NCI-H2107 treated with DMSO at 0.1 percent for 48 hours (cell line): ENCODE measurements at regions not wholly inside any gene's neighbourhood (a gene's known extent, or its start where the extent isn't known, plus 50 kb on each side); places are given as distances from the start of the nearest gene placed in this dataset.

Source experiments
- DNase-seq: peaks from one replicate; lab custom pipeline; 2025; ENCODE audit not compliant: unreplicated experiment; lab: John Stamatoyannopoulos, UW

DNA sequence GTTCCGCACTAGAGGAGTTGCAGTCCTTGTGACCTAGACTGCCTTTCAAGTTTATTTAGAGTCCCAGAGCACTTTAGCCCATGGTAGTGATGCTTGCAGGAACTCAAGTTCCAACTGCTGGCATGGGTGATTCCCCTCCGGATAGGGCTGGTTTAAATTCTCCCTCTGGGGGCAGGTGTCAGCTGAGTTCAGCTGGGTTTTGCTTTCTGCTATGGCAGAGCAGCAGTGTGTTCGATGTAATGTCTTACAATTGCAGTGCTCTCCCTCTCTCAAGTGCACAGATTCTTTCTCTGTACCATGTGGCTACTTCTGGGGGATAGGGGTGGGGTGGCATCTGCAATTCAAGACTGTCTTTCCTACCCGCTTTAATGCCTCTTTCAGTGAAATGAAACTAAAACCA is 164.8 kb upstream of the ZIC3 start:
- DNase-seq = no peak

- no peak for DNase-seq
Observed at GRCh38 chrX:137387646-137388045, 178.3 kb upstream of the ZIC3 start.

DNA sequence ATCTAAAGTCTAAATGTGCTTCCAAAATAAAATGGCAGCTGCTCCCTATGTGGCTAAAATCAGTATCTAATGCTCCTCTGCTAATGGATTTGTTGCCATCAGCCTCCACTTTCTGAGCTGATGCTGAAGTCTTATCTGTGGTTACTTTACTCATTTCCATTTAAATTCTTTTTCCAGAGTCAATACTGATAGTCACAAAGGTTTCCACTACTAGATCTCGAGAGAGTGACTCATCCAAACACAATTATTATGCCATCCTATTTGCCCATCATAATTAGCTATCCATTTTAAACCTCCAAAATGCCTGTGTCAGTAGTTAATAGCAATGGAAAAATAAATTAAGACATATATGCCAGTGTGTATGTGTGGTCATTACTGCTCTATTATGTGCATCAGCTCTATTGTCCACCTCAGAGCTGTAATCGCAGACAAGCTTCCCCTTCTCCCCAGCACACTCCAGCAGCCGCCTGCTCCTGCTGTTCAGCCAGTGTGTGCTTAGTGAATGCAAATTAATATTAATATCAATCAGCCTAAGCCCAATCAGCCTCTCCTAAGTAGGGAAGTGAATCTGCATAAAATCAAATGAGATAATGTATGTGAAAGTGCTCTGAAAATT is 199.8 kb upstream of the ZIC3 start:
- DNase-seq = no peak

GRCh38 chrX:137363559-137363958 is 202.4 kb upstream of the ZIC3 start:
- no peak for DNase-seq

- DNase-seq = no peak
Observed at GRCh38 chrX:137362583-137362982, 203.3 kb upstream of the ZIC3 start.

DNA sequence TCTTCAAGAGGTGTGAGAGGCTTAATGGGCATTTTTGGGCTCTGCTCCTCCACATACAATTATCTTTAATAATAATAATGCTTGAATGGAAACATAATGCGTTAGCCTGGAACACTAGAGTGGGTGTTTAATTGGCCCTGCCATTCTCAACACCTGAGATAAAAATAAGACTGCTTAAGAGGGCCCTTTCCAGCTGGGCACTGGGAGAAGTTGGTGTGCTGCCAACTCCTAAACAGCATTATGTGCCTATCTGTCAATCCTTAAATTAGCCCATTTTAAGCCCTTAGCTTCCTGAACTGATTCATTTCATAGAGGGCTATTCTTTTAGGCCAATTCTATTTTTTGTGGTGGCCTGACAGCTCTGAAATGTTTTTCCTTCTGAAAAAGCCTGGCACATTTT is 211.1 kb upstream of the ZIC3 start:
- peak; percentile 33 for DNase-seq

DNA sequence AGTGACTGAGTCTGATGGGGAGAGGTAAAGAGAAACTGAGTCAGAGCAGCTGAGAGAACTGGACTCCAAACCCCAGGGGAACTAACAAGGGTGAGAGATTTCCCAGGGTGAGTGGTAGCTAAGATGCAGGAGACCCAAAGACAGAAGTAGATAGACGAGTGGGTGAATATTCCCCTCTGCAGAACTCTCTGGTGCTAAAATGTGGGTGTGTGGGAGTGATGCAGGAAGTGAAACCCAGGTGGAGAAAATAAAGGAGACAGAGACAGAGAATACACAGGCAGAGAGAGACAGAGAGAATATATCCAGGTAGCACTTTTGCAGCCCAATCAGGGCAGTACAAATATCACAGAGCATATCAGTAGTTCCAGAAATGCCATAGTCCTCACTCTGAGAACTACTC is 212.5 kb upstream of the ZIC3 start:
- DNase-seq = no peak

DNA sequence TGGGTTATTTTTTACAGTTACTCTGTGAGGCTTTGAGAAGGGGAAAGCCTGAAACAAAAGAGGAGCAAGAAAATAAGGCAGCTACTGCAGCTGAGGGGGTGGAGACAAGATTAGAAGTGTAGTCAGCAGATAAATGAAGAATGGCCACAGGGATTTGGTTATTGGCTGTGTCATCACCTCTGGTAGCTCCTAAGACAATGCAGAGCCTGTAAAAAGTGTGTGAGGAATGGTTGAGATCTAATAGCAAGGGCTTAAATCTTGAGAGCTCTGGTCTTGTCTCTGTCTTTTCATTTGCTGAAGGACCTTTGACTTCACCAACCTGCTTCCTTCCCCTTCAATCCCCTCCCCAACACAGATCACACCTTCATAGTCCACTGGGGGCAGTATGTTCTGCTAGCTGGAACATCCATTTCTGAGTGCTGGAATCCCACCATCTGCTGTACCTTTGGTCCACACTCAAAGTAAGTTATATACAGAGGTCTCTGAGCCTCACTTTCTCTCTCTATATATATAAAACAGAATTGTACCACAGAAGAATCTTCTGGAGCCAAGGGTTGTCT is 213.7 kb upstream of the ZIC3 start:
- DNase-seq = no peak

DNA sequence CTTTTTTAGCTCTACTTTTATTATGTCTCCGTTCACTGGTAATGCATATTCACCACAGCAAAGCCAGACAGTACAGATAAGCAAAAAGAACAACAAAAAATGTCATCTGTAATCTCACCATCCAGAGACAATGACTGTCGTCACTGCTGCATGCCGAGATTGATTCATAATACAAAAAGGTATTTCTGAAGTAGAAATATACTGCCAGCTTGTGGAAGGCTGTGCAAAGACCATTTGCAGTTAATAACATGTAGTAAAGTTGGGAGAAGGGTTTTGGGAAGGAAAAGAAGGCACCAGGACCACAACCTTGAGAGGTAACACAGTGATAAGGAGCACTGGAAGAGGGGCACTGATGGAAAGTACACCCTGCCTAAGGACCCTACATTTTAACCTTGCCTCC is 223.0 kb upstream of the ZIC3 start:
- DNase-seq = no peak

GRCh38 chrX:137313627-137314026 is 252.3 kb upstream of the ZIC3 start:
- DNase-seq = no peak

GRCh38 chrX:137305404-137305803 is 260.5 kb upstream of the ZIC3 start:
- no peak for DNase-seq

GRCh38 chrX:137297167-137297566 is 263.4 kb upstream of the GPR101 start:
- no peak for DNase-seq

- DNase-seq = no peak
Observed at GRCh38 chrX:137290011-137290410, 256.2 kb upstream of the GPR101 start.

- no peak for DNase-seq
Observed at GRCh38 chrX:137287191-137287590, 253.4 kb upstream of the GPR101 start.

- no peak for DNase-seq
Observed at GRCh38 chrX:137286423-137286822, 252.6 kb upstream of the GPR101 start.

GRCh38 chrX:137278825-137279224 is 245.0 kb upstream of the GPR101 start:
- DNase-seq = no peak

- no peak for DNase-seq
Observed at GRCh38 chrX:137263374-137263773, 229.6 kb upstream of the GPR101 start.

DNA sequence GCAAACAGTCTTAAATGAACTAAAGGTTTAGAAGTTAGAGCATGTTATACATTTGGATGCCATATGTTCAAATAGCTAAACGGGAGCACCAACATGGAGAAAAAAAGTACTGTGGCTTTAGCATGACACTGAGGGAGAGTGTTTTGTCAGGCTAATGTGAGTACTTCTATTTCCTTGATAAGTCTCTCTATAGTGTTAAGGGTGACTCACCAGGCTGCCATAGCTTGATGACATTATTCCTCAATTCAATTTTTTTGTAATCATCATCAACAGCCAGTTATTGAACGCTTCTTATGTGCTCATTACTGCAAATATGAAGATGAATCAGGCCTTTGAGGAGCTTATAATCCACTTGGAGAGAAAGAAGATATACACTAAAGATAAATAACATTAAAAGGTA is 211.4 kb upstream of the GPR101 start:
- no peak for DNase-seq

DNA sequence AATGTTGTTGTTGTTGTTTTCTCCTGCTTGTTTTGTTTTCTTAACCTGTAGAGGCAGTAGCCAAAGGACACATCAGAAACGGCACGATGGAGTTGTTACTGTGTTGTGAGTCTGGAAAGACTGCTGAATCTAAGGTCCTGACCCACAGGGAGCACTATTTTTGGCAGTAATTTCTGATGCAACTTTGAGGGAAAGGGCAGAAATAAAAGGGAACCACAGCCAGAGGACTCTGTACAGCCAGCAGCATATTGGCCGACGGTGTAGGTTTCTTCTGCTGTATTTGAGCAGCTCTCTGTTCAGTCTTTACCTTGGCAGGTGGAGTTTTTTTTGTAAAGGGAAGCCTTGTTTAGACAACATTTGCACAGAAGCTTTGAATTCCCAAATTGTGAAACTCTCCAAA is 203.0 kb upstream of the GPR101 start:
- DNase-seq = no peak

- no peak for DNase-seq
Observed at GRCh38 chrX:137234651-137235402, 201.0 kb upstream of the GPR101 start.

DNA sequence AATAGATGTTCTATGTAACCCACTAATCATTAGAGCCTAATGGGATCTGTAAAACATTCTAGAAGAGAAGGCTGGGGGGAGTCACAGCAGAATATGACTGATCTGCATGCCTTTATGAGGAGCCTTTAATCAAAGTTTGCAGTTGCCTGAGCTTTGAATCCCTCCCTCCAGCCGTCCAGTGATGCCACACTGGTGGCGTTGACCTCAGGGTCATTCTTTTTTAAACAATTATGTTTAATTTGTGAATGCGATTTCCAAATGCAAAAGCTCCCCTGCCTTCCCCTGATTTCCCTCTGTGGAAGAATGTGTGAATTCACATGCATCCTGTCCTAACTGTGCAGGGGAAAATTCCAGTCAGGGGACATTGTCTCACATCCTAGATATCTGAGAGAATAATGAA is 199.7 kb upstream of the GPR101 start:
- no peak for DNase-seq

- DNase-seq = no peak
Observed at GRCh38 chrX:137227151-137227550, 193.4 kb upstream of the GPR101 start.

DNA sequence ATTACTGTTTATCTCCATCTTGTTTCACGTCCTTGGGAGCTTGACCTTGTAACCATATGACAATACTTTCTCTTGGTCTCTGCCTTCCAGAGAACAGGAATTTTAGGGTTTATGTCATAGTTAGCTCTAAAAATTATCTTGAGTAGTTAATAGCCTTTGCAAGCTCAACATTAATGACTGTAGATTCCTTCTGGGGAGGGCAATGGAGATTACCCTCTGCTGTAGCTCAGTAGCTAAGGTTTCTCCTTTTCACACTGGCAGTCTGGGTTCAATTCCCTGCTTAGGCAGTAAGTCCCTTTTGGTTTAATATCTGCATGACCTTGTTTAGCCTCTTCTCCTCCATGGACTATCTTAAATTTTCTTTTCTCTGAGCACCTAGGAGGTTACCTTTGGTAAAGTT is 181.7 kb upstream of the GPR101 start:
- DNase-seq = no peak
